Adrenal gland (tissue), 5 donors: ENCODE measurements at regions not wholly inside any gene's neighbourhood (a gene's known extent, or its start where the extent isn't known, plus 50 kb on each side); places are given as distances from the start of the nearest gene placed in this dataset.

Experiments
- POLR2A ChIP-seq, 2 donors: fragments of 450-650 bp; IDR thresholded peaks; one replicate each; pipeline ENCODE4 v1.6.1; 2017; ENCODE audit warnings: antibody characterized with exemption in 2 of 2, mild to moderate bottlenecking in 2 of 2, moderate library complexity in 1 of 2
- TF ChIP-seq, protein P1 (sequence below), 6 experiments: fragments of 450-650 bp in 4 of 6; fragments of 200-600 bp in 2 of 6; sonication (generic) in 1 of 6; IDR thresholded peaks; 1 replicate in 5 of 6; 2 replicates in 1 of 6; pipeline versions ENCODE4 v1.5.1 to v1.8.0; 2016 to 2021; ENCODE audit warnings: antibody characterized with exemption in 6 of 6, mild to moderate bottlenecking in 2 of 6, moderate library complexity in 1 of 6
- donor health status: DM: no; HTN: no; CAD: no.

DNA sequence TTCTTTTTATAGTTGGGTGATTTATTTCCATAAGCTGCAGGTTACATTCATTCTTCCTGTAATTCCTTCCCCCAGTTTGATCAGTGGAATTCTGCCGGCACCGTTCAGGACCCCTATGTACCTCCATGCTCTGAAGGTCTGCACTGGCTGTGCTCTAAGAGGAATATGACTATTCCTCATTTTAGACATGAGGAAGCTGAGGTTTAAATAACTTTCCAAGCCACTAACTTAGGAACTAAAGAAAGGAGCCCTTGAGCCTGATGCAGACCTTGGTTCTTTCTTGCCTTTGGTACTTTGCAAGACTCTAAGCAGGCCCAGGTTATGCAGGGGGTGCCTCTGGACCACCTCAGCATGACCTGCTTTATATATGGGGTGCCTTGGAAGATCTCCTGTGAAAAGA, 318.5 kb downstream of the QKI start:
- TF ChIP-seq, protein P1, sequence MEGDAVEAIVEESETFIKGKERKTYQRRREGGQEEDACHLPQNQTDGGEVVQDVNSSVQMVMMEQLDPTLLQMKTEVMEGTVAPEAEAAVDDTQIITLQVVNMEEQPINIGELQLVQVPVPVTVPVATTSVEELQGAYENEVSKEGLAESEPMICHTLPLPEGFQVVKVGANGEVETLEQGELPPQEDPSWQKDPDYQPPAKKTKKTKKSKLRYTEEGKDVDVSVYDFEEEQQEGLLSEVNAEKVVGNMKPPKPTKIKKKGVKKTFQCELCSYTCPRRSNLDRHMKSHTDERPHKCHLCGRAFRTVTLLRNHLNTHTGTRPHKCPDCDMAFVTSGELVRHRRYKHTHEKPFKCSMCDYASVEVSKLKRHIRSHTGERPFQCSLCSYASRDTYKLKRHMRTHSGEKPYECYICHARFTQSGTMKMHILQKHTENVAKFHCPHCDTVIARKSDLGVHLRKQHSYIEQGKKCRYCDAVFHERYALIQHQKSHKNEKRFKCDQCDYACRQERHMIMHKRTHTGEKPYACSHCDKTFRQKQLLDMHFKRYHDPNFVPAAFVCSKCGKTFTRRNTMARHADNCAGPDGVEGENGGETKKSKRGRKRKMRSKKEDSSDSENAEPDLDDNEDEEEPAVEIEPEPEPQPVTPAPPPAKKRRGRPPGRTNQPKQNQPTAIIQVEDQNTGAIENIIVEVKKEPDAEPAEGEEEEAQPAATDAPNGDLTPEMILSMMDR (IDR thresholded peaks at IDR 0.05), result no peak
- TF ChIP-seq POLR2A (IDR thresholded peaks at IDR 0.05), result no peak
